ENCODE measurements at regions not wholly inside any gene's neighbourhood (a gene's known extent, or its start where the extent isn't known, plus 50 kb on each side); places are given as distances from the start of the nearest gene placed in this dataset.

- Mint-ChIP-seq H3K36me3 (ENCODE audit: insufficient read depth, unreplicated experiment) (no peaks in the 10 kb centered on the region), H3K4me1 (ENCODE audit: low read depth, unreplicated experiment) (no peaks in the 10 kb centered on the region), H3K4me3 (ENCODE audit: low read depth, unreplicated experiment) (no peak overlapping the region), H3K9me3 (ENCODE audit: low read depth, unreplicated experiment) (peaks cover 3% of the 10 kb centered on the region), H3K27ac (ENCODE audit: unreplicated experiment) (no peak overlapping the region), H3K27me3 (ENCODE audit: unreplicated experiment) (no peaks in the 10 kb centered on the region)
- CTCF ChIA-PET, result no interaction called here
- DNase-seq, result no peak
- no TSS peak for BruUV-seq (replicated peaks)
- TF ChIP-seq, protein P1, sequence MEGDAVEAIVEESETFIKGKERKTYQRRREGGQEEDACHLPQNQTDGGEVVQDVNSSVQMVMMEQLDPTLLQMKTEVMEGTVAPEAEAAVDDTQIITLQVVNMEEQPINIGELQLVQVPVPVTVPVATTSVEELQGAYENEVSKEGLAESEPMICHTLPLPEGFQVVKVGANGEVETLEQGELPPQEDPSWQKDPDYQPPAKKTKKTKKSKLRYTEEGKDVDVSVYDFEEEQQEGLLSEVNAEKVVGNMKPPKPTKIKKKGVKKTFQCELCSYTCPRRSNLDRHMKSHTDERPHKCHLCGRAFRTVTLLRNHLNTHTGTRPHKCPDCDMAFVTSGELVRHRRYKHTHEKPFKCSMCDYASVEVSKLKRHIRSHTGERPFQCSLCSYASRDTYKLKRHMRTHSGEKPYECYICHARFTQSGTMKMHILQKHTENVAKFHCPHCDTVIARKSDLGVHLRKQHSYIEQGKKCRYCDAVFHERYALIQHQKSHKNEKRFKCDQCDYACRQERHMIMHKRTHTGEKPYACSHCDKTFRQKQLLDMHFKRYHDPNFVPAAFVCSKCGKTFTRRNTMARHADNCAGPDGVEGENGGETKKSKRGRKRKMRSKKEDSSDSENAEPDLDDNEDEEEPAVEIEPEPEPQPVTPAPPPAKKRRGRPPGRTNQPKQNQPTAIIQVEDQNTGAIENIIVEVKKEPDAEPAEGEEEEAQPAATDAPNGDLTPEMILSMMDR (IDR thresholded peaks at IDR 0.05; ENCODE audit: unreplicated experiment), result no peak
- intact Hi-C loops (cut with micrococcal nuclease; ENCODE audit: unreplicated experiment), result no loop called here
Measured at GRCh38 chr12:128083132-128083729, 183.7 kb upstream of the TMEM132C start.

- H3K27me3 Mint-ChIP-seq (ENCODE audit: unreplicated experiment), result no peaks in the 10 kb centered on the region
- DNase-seq, result no peak
- no peak overlapping the region for H3K27ac Mint-ChIP-seq (ENCODE audit: unreplicated experiment)
- H3K4me3 Mint-ChIP-seq (ENCODE audit: low read depth, unreplicated experiment), result no peak overlapping the region
- no peaks in the 10 kb centered on the region for H3K36me3 Mint-ChIP-seq (ENCODE audit: insufficient read depth, unreplicated experiment)
- TF ChIP-seq, protein P1 (IDR thresholded peaks at IDR 0.05; ENCODE audit: unreplicated experiment), result no peak
- BruUV-seq (replicated peaks), result no TSS peak
- H3K4me1 Mint-ChIP-seq (ENCODE audit: low read depth, unreplicated experiment), result no peaks in the 10 kb centered on the region
- intact Hi-C loops (cut with micrococcal nuclease; ENCODE audit: unreplicated experiment), result no loop called here
- CTCF ChIA-PET, result no interaction called here
- peaks cover 18% of the 10 kb centered on the region for H3K9me3 Mint-ChIP-seq (ENCODE audit: low read depth, unreplicated experiment)
Measured at GRCh38 chr12:128088926-128089325, 178.0 kb upstream of the TMEM132C start.

- TF ChIP-seq, protein P1 (IDR thresholded peaks at IDR 0.05; ENCODE audit: unreplicated experiment), result no peak
- Mint-ChIP-seq H3K4me1 (ENCODE audit: low read depth, unreplicated experiment) (no peaks in the 10 kb centered on the region), H3K27ac (ENCODE audit: unreplicated experiment) (no peak overlapping the region), H3K36me3 (ENCODE audit: insufficient read depth, unreplicated experiment) (no peaks in the 10 kb centered on the region), H3K4me3 (ENCODE audit: low read depth, unreplicated experiment) (no peak overlapping the region), H3K9me3 (ENCODE audit: low read depth, unreplicated experiment) (peaks cover 18% of the 10 kb centered on the region), H3K27me3 (ENCODE audit: unreplicated experiment) (no peaks in the 10 kb centered on the region)
- CTCF ChIA-PET, result no interaction called here
- no peak for DNase-seq
- intact Hi-C loops (cut with micrococcal nuclease; ENCODE audit: unreplicated experiment), result no loop called here
- BruUV-seq (replicated peaks), result no TSS peak
Measured at GRCh38 chr12:128089961-128090360, 177.0 kb upstream of the TMEM132C start.

DNA sequence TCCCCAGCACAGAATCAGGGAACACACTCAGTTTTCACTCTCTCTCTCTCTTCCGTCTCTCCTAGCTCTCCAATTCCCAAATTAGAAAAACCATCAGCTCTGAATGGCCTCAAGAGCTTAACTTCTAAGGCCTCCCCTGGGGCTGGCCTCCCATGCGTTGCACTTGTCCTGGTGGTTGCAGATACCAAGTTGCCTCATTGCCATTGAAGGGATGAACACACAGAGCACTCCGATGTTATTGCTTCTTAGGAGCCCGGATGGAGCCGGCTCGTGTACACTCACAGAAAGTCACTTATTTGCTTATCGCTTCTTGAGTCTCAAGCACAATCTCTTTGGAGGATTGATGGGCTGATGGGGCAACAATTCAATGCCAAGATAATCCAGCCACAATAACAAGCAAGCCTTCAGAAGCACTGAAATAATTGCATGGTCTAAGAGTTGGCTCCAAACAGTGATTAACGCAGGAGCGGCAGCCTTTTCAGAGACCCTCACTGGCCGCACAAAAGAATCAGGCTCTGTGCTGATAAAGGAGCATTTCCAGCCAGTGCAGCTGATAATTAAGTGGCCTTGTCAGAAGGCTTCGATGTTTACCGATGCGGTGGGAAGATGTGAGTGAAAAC lies 175.8 kb upstream of the TMEM132C start:
- no TSS peak for BruUV-seq (replicated peaks)
- H3K4me3 Mint-ChIP-seq (ENCODE audit: low read depth, unreplicated experiment), result no peak overlapping the region
- no peaks in the 10 kb centered on the region for H3K36me3 Mint-ChIP-seq (ENCODE audit: insufficient read depth, unreplicated experiment)
- CTCF ChIA-PET, result no interaction called here
- H3K4me1 Mint-ChIP-seq (ENCODE audit: low read depth, unreplicated experiment), result no peaks in the 10 kb centered on the region
- DNase-seq, result no peak
- TF ChIP-seq, protein P1 (IDR thresholded peaks at IDR 0.05; ENCODE audit: unreplicated experiment), result no peak
- peaks cover 18% of the 10 kb centered on the region for H3K9me3 Mint-ChIP-seq (ENCODE audit: low read depth, unreplicated experiment)
- no peak overlapping the region for H3K27ac Mint-ChIP-seq (ENCODE audit: unreplicated experiment)
- intact Hi-C loops (cut with micrococcal nuclease; ENCODE audit: unreplicated experiment), result no loop called here
- no peaks in the 10 kb centered on the region for H3K27me3 Mint-ChIP-seq (ENCODE audit: unreplicated experiment)
